Subcutaneous abdominal adipose tissue (tissue), 5 donors: ENCODE measurements at regions not wholly inside any gene's neighbourhood (a gene's known extent, or its start where the extent isn't known, plus 50 kb on each side); places are given as distances from the start of the nearest gene placed in this dataset.
"Not testable (repeated sequence)": the region's sequence is repeated elsewhere in the genome, so short reads cannot be mapped to it uniquely, and the experiment has no call there.

Experiments
- H3K27ac ChIP-seq: one replicate; pipeline ENCODE4 v1.7.0; 2013; ENCODE audit warnings: low read depth, mild to moderate bottlenecking, inconsistent platforms, low read length, moderate library complexity
- H3K27me3 ChIP-seq, 5 donors: one replicate each; pipeline ENCODE4 v1.7.0; 2013; ENCODE audit warnings: low read length in 5 of 5, inconsistent platforms in 1 of 5; ENCODE audit not compliant: control insufficient read depth in 5 of 5, insufficient read depth in 4 of 5
- H3K36me3 ChIP-seq, 5 donors: one replicate each; pipeline ENCODE4 v1.7.0; 2013; ENCODE audit warnings: low read length in 5 of 5; ENCODE audit not compliant: control insufficient read depth in 5 of 5, insufficient read depth in 5 of 5
- H3K4me1 ChIP-seq, 5 donors: one replicate each; pipeline ENCODE4 v1.7.0; 2013; ENCODE audit warnings: low read length in 5 of 5, mild to moderate bottlenecking in 3 of 5, moderate library complexity in 1 of 5; ENCODE audit not compliant: control insufficient read depth in 5 of 5, insufficient read depth in 5 of 5
- H3K4me3 ChIP-seq, 5 donors: one replicate each; pipeline ENCODE4 v1.7.0; 2013; ENCODE audit warnings: low read length in 5 of 5, low read depth in 1 of 5
- H3K9ac ChIP-seq, 5 donors: one replicate each; pipeline ENCODE4 v1.7.0; 2013; ENCODE audit warnings: low read length in 5 of 5, mild to moderate bottlenecking in 4 of 5, moderate library complexity in 3 of 5
- H3K9me3 ChIP-seq, 5 donors: one replicate each; pipeline ENCODE4 v1.7.0; 2013; ENCODE audit warnings: low read length in 5 of 5; ENCODE audit not compliant: control insufficient read depth in 5 of 5
- donor health status: healthy.
- donor health status: healthy.
- donor health status: healthy.
- donor health status: healthy.
- donor health status: healthy.

- H3K4me3 ChIP-seq: no peak overlapping the region
- H3K9ac ChIP-seq: no peak overlapping the region
- no peak overlapping the region for H3K27ac ChIP-seq
- H3K9me3 ChIP-seq: no peaks in the 10 kb centered on the region
- peaks cover 0 to 6% (median 0%) of the 10 kb centered on the region in 5 donors for H3K4me1 ChIP-seq
- H3K27me3 ChIP-seq: no peaks in the 10 kb centered on the region
- H3K36me3 ChIP-seq: no peaks in the 10 kb centered on the region
Measured at GRCh38 chr1:192903142-192903541, 94.3 kb downstream of the RGS2 start.

DNA sequence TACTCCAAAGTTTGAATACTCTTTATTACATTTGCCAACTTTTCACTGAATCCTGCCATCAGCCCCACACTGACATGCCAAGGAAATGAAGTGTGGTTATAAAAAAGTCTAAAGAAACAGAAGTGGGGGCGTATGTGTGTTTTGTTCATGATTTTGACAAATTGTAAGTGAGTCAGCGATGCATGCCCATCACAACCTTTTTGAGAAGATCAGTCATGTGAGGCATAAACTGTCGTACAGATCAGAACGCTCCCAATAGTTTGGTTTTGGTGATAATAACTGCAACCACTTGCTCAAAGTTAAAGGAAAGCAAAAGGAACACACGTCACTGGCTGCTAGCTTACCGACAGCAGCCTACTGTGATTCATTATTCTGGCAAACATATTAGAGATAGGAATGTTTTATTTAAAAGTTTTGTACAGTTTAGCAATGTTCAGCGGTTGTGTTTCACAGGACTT lies 95.6 kb downstream of the RGS2 start:
- peak overlapping the region in 2 of 5 donors; percentile 18 to 51 for H3K4me3 ChIP-seq
- H3K4me1 ChIP-seq: peaks cover 0 to 6% (median 0%) of the 10 kb centered on the region in 5 donors
- no peaks in the 10 kb centered on the region for H3K36me3 ChIP-seq
- no peaks in the 10 kb centered on the region for H3K27me3 ChIP-seq
- no peaks in the 10 kb centered on the region for H3K9me3 ChIP-seq
- peak overlapping the region in 2 of 5 donors; percentile 11 to 39 for H3K9ac ChIP-seq
- H3K27ac ChIP-seq: no peak overlapping the region

DNA sequence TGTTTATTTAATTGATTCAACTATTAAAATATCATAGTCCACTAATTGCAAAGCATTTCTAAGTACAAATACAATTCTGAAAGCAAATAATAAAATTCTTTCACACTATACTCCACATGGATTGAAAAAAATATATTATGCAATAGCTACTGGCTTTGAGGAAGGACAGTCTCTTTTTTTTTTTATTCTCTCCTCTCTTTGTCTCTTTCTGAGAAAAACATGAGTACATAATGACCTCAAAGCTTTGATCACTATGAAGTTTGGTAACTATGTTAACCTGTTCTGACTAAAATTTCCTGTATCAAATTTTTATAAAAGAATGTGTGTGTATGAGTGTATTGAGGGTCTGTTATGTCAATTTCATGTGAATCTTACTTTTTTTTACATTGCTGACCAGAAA lies 96.2 kb downstream of the RGS2 start:
- H3K36me3 ChIP-seq: no peaks in the 10 kb centered on the region

DNA sequence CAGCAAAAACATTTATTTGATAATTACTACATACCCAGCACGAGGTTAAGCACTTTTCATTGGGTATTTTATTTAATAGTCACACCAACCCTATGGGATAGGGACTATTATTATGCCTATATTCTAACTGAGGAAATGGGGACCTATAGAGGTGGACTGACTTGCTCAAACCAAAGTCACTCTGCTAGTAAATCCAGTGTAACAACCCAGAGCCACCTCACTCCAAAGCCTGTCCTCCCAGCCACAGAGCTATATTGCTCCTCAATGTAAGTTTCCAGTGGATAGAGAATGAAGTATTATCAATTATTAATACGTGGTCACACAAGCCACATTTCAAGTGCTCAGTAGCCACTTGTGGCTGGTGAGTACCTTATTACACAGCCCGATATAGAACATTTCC lies 97.5 kb downstream of the RGS2 start:
- no peak overlapping the region for H3K9ac ChIP-seq
- H3K36me3 ChIP-seq: no peaks in the 10 kb centered on the region
- no peaks in the 10 kb centered on the region for H3K9me3 ChIP-seq
- peaks cover 0 to 6% (median 0%) of the 10 kb centered on the region in 5 donors for H3K4me1 ChIP-seq
- no peak overlapping the region for H3K4me3 ChIP-seq
- H3K27ac ChIP-seq: no peak overlapping the region
- H3K27me3 ChIP-seq: no peaks in the 10 kb centered on the region

More for the DNA sequence above, 96.2 kb downstream of the RGS2 start:
- Histone ChIP-seq H3K4me3 (no peak overlapping the region), H3K27me3 (no peaks in the 10 kb centered on the region), H3K4me1 (peaks cover 0 to 6% (median 0%) of the 10 kb centered on the region in 5 donors), H3K27ac (no peak overlapping the region), H3K9me3 (no peaks in the 10 kb centered on the region), H3K9ac (no peak overlapping the region)

DNA sequence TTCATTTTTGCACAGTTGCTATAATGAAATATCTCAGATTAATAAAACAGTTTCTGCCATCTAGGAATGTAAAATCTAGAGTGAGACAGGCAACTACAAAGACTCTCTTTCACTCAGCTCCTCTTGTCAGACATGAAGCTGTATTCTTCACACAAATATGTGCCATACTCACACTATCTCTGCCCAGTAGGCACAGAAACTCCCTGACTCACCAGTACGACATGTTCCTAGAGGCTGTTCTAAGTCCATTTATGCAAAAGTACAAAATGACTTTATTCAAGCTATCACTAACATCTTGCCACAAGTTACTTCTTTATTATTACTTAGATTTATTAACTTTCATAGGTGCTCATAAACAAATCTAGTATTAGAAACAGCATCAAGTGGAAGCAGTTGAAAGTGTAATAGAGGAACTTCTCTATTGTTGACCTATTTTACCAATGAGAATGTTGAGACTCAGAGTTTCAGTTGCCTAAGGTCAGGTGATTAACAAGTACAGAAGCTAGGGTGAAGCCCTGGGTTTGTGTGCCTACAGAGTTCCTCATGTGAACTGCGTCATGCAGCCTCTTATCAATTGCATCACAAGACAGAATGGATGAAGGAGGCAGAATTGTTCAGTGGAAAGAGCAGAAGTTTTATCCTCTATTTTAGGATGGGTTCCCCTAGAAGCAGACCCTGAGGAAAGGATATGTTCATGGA lies 98.9 kb downstream of the RGS2 start:
- Histone ChIP-seq H3K36me3 (no peaks in the 10 kb centered on the region), H3K4me3 (no peak overlapping the region), H3K27ac (no peak overlapping the region), H3K27me3 (no peaks in the 10 kb centered on the region), H3K9ac (no peak overlapping the region), H3K9me3 (no peaks in the 10 kb centered on the region), H3K4me1 (peaks cover 0 to 6% (median 0%) of the 10 kb centered on the region in 5 donors)

DNA sequence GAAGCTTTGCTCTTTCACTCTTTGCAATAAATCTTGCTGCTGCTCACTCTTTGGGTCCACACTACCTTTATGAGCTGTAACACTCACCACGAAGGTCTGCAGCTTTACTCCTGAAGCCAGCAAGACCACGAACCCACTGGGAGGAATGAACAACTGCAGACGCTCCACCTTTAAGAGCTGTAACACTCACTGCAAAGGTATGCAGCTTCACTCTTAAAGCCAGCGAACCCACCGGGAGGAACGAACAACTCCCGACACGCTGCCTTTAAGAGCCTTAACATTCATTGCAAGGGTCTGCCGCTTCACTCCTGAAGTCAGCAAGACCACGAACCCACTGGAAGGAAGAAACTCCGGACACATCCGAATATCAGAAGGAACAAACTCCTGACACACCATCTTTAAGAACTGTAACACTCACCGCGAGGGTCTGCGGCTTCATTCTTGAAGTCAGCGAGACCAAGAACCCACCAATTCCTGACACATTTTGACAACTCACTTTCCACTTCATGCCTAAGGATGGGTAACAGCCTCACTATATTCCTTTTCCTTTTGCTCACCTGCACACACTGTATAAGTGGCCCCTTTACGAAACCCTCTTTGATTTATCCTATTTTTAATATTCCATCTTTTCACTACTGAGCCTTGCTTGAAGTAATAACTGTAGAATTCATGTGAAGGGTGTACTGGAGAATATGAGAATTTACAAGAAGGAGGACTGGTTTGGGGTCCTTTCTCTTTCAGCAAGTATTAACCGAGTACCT lies 103.2 kb downstream of the RGS2 start:
- H3K4me1 ChIP-seq, H3K4me3 ChIP-seq, H3K27ac ChIP-seq, H3K9ac ChIP-seq, H3K27me3 ChIP-seq, H3K36me3 ChIP-seq, H3K9me3 ChIP-seq: not testable (repeated sequence)

- no peak overlapping the region for H3K4me3 ChIP-seq
- no peaks in the 10 kb centered on the region for H3K9me3 ChIP-seq
- H3K9ac ChIP-seq: no peak overlapping the region
- H3K27ac ChIP-seq: no peak overlapping the region
- no peaks in the 10 kb centered on the region for H3K27me3 ChIP-seq
- H3K4me1 ChIP-seq: no peaks in the 10 kb centered on the region
- H3K36me3 ChIP-seq: no peaks in the 10 kb centered on the region
Measured at GRCh38 chr1:192913683-192914082, 104.8 kb downstream of the RGS2 start.

DNA sequence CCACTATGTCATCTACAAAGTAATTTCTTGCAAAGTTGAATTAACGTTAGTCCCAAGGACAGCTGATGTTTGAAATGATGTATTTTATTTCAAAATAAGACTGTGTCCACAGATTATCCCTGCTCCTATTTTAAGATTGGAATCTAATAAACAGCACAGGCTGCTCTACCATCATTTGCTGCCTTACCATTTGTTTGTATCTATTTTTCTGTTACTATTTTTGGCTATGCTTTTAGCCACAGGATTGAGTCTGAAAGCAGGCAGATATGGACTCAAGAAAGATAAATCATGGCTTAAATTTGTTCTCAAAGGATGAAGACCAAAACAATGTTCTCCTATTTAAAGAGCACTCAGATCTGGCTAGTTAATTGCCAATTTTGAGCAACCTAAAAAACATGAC lies 105.3 kb downstream of the RGS2 start:
- Histone ChIP-seq H3K4me3 (no peak overlapping the region), H3K9me3 (no peaks in the 10 kb centered on the region), H3K36me3 (no peaks in the 10 kb centered on the region), H3K9ac (no peak overlapping the region), H3K27me3 (no peaks in the 10 kb centered on the region), H3K27ac (no peak overlapping the region), H3K4me1 (no peaks in the 10 kb centered on the region)

GRCh38 chr1:192914696-192915095 lies 105.9 kb downstream of the RGS2 start:
- no peak overlapping the region for H3K27ac ChIP-seq
- H3K4me1 ChIP-seq: no peaks in the 10 kb centered on the region
- H3K4me3 ChIP-seq: no peak overlapping the region
- no peaks in the 10 kb centered on the region for H3K27me3 ChIP-seq
- H3K9me3 ChIP-seq: no peaks in the 10 kb centered on the region
- H3K36me3 ChIP-seq: no peaks in the 10 kb centered on the region
- H3K9ac ChIP-seq: no peak overlapping the region

DNA sequence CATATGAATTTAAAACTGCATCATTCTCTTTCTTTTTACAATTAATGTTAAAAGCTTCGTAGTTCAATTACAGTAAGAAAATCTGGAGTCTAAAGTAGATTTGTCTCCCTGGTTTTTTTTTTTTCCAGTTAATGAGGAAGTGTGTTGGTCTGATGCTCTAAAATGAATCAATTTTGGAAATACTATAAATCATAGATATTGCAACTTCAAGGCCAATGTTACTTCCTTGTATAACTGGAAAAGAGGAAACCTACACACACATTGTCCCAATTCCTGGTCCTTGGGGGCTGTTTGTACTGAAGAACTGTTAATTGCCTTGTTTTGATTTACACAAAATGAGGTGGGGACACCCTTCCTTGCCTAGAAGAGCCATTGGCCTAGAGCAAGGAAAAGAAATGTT lies 107.2 kb downstream of the RGS2 start:
- H3K27me3 ChIP-seq: no peaks in the 10 kb centered on the region
- no peak overlapping the region for H3K9ac ChIP-seq
- no peaks in the 10 kb centered on the region for H3K9me3 ChIP-seq
- H3K27ac ChIP-seq: no peak overlapping the region
- H3K4me3 ChIP-seq: no peak overlapping the region
- no peaks in the 10 kb centered on the region for H3K36me3 ChIP-seq
- H3K4me1 ChIP-seq: no peaks in the 10 kb centered on the region
